GM23248 (cell line): ENCODE measurements at regions not wholly inside any gene's neighbourhood (a gene's known extent, or its start where the extent isn't known, plus 50 kb on each side); places are given as distances from the start of the nearest gene placed in this dataset.
"Not testable (repeated sequence)": the region's sequence is repeated elsewhere in the genome, so short reads cannot be mapped to it uniquely, and the experiment has no call there.

ENCODE experiments used
- DNase-seq: peaks from one replicate; pipeline ENCODE4 v3.0.0-alpha.2; 2015
- H2AFZ ChIP-seq: fragments of 200-600 bp; sonication (generic); 2 replicates; pipeline ENCODE4 v1.6.1; 2016; ENCODE audit warnings: antibody characterized with exemption
- H3F3A ChIP-seq: fragments of 200-600 bp; sonication (generic); 2 replicates; pipeline ENCODE4 v1.6.1; 2016; ENCODE audit warnings: mild to moderate bottlenecking, antibody characterized with exemption, mixed run types; ENCODE audit not compliant: insufficient read depth
- H3K27ac ChIP-seq: fragments of 200-600 bp; sonication (generic); 2 replicates; pipeline ENCODE4 v1.5.1; 2016; ENCODE audit warnings: mild to moderate bottlenecking
- H3K27me3 ChIP-seq: fragments of 200-600 bp; sonication (generic); replicated peaks from 2 replicates; pipeline ENCODE4 v1.6.1; 2016; ENCODE audit warnings: mild to moderate bottlenecking; ENCODE audit not compliant: insufficient read depth
- H3K36me3 ChIP-seq: fragments of 200-600 bp; sonication (generic); 2 replicates; pipeline ENCODE4 v1.6.1; 2016; ENCODE audit warnings: low read depth, mild to moderate bottlenecking
- H3K4me1 ChIP-seq: fragments of 200-600 bp; sonication (generic); 2 replicates; pipeline ENCODE4 v1.6.1; 2016; ENCODE audit warnings: mild to moderate bottlenecking; ENCODE audit not compliant: insufficient read depth
- H3K4me2 ChIP-seq: fragments of 200-600 bp; sonication (generic); one replicate; pipeline ENCODE4 v1.6.1; 2016; ENCODE audit warnings: mild to moderate bottlenecking; ENCODE audit not compliant: unreplicated experiment
- H3K4me3 ChIP-seq: fragments of 200-600 bp; sonication (generic); 2 replicates; pipeline ENCODE4 v1.5.1; 2016; ENCODE audit warnings: mild to moderate bottlenecking
- H3K79me2 ChIP-seq: fragments of 200-600 bp; sonication (generic); 2 replicates; pipeline ENCODE4 v1.6.1; 2016; ENCODE audit warnings: mild to moderate bottlenecking; ENCODE audit not compliant: insufficient read depth
- H3K9ac ChIP-seq: fragments of 200-600 bp; sonication (generic); 2 replicates; pipeline ENCODE4 v1.6.1; 2016; ENCODE audit warnings: mild to moderate bottlenecking
- H3K9me2 ChIP-seq: fragments of 200-600 bp; sonication (generic); 2 replicates; pipeline ENCODE4 v1.6.1; 2016; ENCODE audit warnings: mixed run types, mild to moderate bottlenecking, moderate library complexity; ENCODE audit not compliant: insufficient read depth
- H3K9me3 ChIP-seq: fragments of 200-600 bp; sonication (generic); one replicate; pipeline ENCODE4 v1.6.1; 2017; ENCODE audit warnings: low read depth
- H4K20me1 ChIP-seq: fragments of 200-600 bp; sonication (generic); 2 replicates; pipeline ENCODE4 v1.6.0; 2016; ENCODE audit not compliant: insufficient read depth
- EZH2 ChIP-seq: fragments of 200-600 bp; sonication (generic); IDR thresholded peaks from 2 replicates; pipeline ENCODE4 v1.6.1; 2018; ENCODE audit warnings: antibody characterized with exemption, mild to moderate bottlenecking; ENCODE audit not compliant: insufficient read depth, poor library complexity, severe bottlenecking
- EZH2phosphoT487 ChIP-seq: fragments of 200-600 bp; sonication (generic); IDR thresholded peaks from 2 replicates; pipeline ENCODE4 v1.6.1; 2018; ENCODE audit warnings: antibody characterized with exemption, moderate library complexity, mild to moderate bottlenecking, low read depth; ENCODE audit not compliant: insufficient read depth
- WGBS, 2 experiments: methylation state at CpG; one replicate each; pipeline ENCODE4 v1.1.6; 2015 to 2017; ENCODE audit warnings: low lambda C conversion rate in 2 of 2, low coverage in 1 of 2; ENCODE audit errors: missing lambda C conversion rate in 2 of 2; 5-methylcytosine and 5-hydroxymethylcytosine counted together
- in situ Hi-C: fragments of 300-500 bp; cut with MboI; formaldehyde crosslinking; loops from 2 replicates; pipeline ENCODE4 v1.15.0; 2020

- peaks cover 19% of the 10 kb centered on the region for H3F3A ChIP-seq
- H3K9ac ChIP-seq = no peak overlapping the region
- H3K9me2 ChIP-seq = no peaks in the 10 kb centered on the region
- H2AFZ ChIP-seq = no peak overlapping the region
- no peaks in the 10 kb centered on the region for H4K20me1 ChIP-seq
- no peak overlapping the region for H3K4me3 ChIP-seq
- no peaks in the 10 kb centered on the region for H3K79me2 ChIP-seq
- H3K9me3 ChIP-seq = no peaks in the 10 kb centered on the region
- TF ChIP-seq EZH2 = no peak
- TF ChIP-seq EZH2phosphoT487 = no peak
- DNase-seq = no peak
- WGBS, 2 experiments = 39 to 41% methylated on average over 2 of the region's 2 CpGs
- H3K36me3 ChIP-seq = no peaks in the 10 kb centered on the region
- in situ Hi-C loops = no loop called here
- H3K27me3 ChIP-seq = no peaks in the 10 kb centered on the region
- H3K4me2 ChIP-seq = no peak overlapping the region
- no peak overlapping the region for H3K27ac ChIP-seq
- H3K4me1 ChIP-seq = peaks cover 17% of the 10 kb centered on the region
Measured at GRCh38 chr1:117760485-117760884, 154.6 kb downstream of the TENT5C start.

GRCh38 chr1:117767756-117768155 is 161.7 kb downstream of the GDAP2 start:
- H3K9me3 ChIP-seq, H2AFZ ChIP-seq, H3K9me2 ChIP-seq, H3K4me3 ChIP-seq, H3K4me1 ChIP-seq, H3K4me2 ChIP-seq, in situ Hi-C loops, H3K36me3 ChIP-seq, H4K20me1 ChIP-seq, H3K27me3 ChIP-seq, H3K27ac ChIP-seq, H3K9ac ChIP-seq, DNase-seq, H3K79me2 ChIP-seq, H3F3A ChIP-seq: not testable (repeated sequence)
- 18 to 32% methylated on average over 1 of the region's 1 CpG for WGBS, 2 experiments

GRCh38 chr1:117770981-117771531 is 158.4 kb downstream of the GDAP2 start:
- Histone ChIP-seq H3F3A (no peaks in the 10 kb centered on the region), H3K4me3 (no peak overlapping the region), H3K9me2 (no peaks in the 10 kb centered on the region), H3K9me3 (no peaks in the 10 kb centered on the region), H3K4me2 (no peak overlapping the region), H4K20me1 (no peaks in the 10 kb centered on the region), H3K4me1 (no peaks in the 10 kb centered on the region), H3K27me3 (no peaks in the 10 kb centered on the region), H3K9ac (no peak overlapping the region), H3K79me2 (no peaks in the 10 kb centered on the region), H3K36me3 (no peaks in the 10 kb centered on the region), H2AFZ (no peak overlapping the region), H3K27ac (no peak overlapping the region)
- WGBS, 2 experiments = 6 to 16% methylated on average over 1 of the region's 1 CpG
- no peak for DNase-seq
- in situ Hi-C loops = no loop called here
- TF ChIP-seq EZH2 = no peak
- TF ChIP-seq EZH2phosphoT487 = no peak

- no peaks in the 10 kb centered on the region for H3K9me2 ChIP-seq
- no peaks in the 10 kb centered on the region for H3K79me2 ChIP-seq
- H3K4me1 ChIP-seq = no peaks in the 10 kb centered on the region
- no peak for TF ChIP-seq EZH2
- TF ChIP-seq EZH2phosphoT487 = no peak
- no peaks in the 10 kb centered on the region for H3K36me3 ChIP-seq
- H2AFZ ChIP-seq = no peak overlapping the region
- no peaks in the 10 kb centered on the region for H3F3A ChIP-seq
- 67 to 73% methylated on average over 2 of the region's 2 CpGs for WGBS, 2 experiments
- no peaks in the 10 kb centered on the region for H3K9me3 ChIP-seq
- H3K9ac ChIP-seq = no peak overlapping the region
- no peak overlapping the region for H3K4me3 ChIP-seq
- H3K27ac ChIP-seq = no peak overlapping the region
- DNase-seq = no peak
- H4K20me1 ChIP-seq = no peaks in the 10 kb centered on the region
- H3K4me2 ChIP-seq = no peak overlapping the region
- H3K27me3 ChIP-seq = no peaks in the 10 kb centered on the region
- in situ Hi-C loops = no loop called here
Measured at GRCh38 chr1:117779364-117779763, 150.1 kb downstream of the GDAP2 start.
